HG02571 (cell line): ENCODE measurements at regions not wholly inside any gene's neighbourhood (a gene's known extent, or its start where the extent isn't known, plus 50 kb on each side); places are given as distances from the start of the nearest gene placed in this dataset.
A peak's percentile ranks its signal among the peaks of the same experiment; 100 is the strongest.
"Not testable (repeated sequence)": the region's sequence is repeated elsewhere in the genome, so short reads cannot be mapped to it uniquely, and the experiment has no call there.

Source experiments
- ATAC-seq: cut with Tn5 transposase; IDR thresholded peaks from one replicate; pipeline ENCODE4 v1.9.1; 2021; ENCODE audit warnings: mild to moderate bottlenecking, moderate library complexity; ENCODE audit not compliant: unreplicated experiment

DNA sequence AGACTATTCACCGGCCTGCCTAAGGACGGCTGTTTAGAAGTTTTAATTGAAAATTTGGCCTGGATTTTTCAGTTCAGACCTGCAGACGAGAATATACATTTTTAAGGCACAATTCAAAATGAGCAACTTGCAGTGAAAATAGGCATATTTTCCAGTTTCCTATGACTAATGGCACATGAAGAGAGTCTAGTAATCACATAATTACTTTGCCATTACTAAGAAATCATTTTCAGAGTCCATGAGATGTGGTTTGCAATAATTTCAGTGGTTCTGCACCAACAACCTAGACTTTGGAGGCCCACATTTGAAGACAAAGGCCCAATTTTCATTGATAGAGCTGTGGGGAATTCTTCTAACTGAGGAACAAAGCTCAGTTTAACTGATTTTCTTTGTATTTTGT, 205.3 kb downstream of the SOX2 start:
- ATAC-seq = no peak

DNA sequence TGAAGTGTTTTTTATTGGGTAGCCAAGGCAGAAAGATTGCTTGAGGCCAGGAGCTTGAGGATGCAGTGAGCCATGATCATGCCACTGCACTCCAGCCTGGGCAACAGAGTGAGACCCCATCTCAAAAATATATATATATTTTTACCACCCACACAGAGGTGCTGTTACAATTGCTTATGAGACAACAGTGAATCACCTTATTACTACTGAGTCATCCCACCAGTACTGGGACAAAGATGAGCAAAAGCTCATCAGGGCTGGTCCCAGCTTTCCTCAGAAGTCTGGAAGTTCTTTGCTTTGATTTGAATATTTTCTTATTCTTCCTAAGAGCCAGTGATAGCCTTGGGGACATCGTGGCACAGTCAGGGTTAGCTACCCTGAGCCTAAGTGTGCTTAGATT, 207.7 kb downstream of the SOX2 start:
- no peak for ATAC-seq

DNA sequence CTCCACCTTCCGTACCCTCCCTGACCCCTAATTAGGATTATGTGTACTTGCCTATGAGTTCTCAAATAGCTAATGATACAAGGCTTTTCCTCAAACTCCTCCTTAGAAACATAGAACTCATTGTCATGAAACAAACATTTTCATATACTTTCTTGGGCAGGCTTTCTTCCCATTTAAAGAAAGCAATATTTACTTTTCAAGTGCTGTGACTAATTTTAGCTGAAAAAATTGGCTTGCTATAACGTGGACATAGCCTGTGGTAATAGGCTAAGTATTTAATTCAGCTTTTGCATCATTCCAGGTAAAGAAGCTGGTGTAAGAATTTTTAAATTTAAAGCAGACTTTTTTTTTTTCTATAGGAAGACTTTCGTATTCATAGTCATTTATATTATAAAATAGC, 208.7 kb downstream of the SOX2 start:
- no peak for ATAC-seq

DNA sequence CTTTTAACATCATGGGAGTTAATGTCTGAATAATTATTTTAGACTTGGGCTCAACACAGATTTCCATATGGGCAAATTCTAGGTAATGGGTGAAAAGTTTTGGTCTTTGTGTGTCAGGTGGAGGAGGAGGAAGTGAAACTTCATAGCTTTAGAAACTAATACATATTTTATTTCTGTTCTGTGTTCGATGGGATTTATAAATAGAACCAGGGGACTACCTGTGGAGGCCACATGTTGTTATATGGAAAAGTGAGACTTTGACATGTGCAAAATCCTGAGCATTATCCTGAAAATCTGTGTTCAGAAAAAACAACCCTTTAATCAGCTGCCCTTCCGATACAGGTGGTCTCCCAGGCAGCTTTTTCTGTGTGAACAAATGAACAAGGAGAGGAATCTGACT, 209.5 kb downstream of the SOX2 start:
- peak; percentile 98 for ATAC-seq

DNA sequence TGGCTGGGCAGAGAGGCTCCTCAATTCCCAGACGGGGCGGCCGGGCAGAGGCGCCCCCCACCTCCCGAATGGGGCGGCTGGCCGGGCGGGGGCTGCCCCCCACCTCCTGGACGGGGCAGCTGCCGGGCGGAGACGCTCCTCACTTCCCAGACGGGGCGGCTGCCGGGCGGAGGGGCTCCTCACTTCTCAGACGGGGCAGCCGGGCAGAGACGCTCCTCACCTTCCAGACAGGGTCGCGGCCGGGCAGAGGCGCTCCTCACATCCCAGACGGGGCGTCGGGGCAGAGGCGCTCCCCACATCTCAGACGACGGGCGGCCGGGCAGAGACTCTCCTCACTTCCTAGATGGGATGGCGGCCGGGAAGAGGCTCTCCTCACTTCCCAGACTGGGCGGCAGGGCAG, 214.1 kb downstream of the SOX2 start:
- ATAC-seq = not testable (repeated sequence)

DNA sequence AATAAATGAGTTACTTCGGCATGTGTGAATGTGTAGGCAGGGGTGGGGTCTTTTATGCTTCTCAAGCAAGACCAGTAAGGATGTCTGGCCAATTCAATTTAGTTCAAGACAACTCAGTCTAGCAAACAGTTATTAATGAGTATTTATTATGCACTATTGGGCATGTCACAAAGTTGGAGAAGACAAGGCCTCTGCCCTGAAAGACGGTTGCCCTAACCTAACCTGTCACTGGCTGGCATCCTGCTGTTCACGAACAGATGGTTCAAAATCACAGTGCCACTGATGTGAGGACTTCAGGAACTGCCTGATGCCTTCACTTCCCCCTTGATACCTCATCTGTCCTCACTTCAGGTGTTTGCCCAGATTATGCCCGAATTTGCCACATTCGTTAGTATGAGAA, 217.8 kb downstream of the SOX2 start:
- ATAC-seq = no peak

DNA sequence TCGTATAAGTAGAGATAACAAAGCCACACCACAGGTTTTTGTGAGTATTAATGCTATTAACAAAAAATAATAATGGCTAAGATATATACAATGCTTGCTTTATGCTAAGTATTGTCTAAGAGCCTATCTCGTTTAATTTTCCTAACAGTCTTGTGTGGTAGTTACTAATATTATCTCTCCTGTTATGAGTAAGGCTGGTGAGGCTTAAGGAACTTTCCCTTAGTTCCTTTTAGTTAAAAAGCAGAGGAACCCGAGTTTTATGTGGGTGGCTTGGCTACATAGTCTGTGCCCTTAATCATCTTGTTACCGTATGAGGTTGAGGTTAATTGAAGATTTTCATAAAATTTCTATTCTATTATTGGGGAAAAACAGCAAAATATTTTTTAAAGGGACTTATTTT, 218.4 kb downstream of the SOX2 start:
- ATAC-seq = no peak

DNA sequence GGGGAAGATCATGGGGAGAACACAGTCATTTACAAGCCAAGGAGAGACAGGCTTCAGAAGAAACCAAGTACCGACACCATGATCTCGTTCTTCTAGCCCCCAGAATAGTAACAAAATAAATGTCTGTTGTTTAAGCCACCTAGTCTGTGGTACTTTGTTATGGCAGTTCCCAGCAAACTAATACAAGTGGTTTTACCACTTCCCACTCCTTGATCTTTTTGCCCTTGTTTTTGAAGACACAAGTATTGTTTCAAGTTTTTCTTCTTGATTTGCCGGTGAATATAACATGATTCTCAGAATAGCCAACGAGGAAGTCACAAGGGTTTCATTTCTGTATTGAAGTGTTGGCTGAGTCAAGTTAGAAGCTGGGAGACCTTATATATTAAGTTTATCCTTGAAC, 220.3 kb downstream of the SOX2 start:
- ATAC-seq = peak; percentile 68

DNA sequence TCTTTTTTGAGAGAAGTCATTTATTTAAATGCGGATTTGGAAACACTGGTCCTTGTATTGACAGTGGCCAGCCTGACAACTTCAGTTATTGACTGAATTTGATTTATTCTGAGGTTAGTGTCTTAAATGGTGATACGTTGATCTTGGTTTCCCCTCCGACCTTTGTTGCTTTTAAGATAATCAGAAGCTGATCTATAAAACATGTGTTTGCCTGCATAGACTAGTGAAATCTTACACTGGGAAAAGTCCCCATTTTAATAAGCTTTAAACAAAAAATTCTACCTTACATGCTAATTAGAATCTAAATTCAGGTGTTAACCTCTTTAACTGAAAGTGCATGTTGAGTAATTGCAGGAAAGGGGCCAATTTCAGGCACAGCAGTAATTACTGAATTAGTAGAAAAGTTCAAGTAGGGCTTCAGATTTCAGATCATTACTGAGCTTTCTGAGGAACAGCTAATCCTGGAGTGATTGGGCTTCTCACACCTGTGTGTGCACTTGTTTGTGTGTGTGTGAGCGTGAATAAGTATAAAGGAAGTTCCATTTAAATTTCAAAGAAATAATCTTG, 221.4 kb downstream of the SOX2 start:
- ATAC-seq = no peak

DNA sequence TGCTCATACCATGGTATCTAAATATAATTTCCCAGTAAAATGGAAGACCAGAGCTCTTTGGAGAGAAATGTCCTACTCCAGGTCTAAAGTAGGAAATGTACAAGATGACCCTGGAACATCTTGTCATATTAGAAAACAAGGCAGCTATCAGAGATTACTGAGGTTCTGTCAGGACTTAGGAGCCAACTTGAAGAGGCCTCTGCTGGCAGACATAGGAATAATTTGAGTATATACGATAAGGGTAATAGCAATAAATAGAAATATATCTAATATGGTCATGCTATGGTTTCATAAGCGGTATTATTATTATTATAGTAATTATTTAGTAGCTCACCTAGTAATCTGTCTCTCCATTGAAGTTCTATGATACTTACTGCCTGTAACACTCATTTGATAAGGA, 224.2 kb downstream of the SOX2 start:
- no peak for ATAC-seq

DNA sequence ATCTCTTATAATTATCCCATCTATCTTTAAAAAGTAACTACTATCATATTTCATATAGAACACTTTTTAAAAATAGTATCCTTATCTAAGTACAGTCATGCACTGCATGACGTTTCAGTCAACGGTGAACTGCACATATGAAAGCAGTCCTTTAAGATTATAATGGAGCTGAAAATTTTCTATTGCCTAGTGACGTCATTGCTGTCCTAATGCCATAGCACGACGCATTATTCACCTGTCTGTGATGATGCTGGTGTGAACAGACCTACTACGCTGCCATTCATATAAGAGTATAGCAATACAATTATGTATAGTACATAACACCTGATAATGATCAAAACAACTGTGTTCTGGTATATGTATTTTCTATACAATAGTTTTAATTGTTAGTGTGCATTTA, 225.0 kb downstream of the SOX2 start:
- ATAC-seq = no peak

DNA sequence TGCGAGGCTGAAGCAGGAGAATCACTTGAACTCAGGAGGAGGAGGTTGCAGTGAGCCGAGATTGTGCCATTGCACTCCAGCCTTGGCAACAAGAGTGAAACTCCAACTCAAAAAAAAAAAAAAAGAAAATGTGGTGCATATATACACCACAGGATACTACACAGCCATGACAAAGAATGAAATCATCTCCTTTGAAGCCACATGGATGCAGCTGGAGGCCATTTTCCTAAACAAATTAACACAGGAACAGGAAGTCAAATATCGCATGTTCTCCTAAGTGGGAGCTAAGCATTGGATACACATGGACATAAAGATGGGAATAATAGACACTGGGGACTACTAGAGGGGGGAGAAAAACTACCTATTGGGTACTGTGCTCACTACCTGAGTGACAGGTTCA, 226.9 kb downstream of the SOX2 start:
- not testable (repeated sequence) for ATAC-seq

DNA sequence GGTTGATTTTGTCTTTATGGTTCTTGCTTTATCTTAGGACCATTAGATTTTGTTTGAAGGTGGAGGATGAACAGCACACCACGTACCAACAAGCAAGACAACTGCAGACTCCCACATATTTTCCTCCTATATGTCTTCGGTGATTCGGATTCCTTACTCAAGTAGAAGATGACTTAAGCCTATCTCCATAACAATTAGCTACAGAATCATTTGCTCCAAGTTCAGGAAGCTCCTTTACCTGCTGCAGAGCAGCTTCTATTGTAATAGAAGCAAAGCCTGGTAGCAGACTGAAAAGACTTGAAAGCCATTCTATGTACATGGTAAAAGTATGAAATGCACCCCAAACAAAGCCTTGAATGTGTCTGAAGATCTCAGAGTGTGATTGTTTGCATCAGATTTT, 229.0 kb downstream of the SOX2 start:
- ATAC-seq = no peak

DNA sequence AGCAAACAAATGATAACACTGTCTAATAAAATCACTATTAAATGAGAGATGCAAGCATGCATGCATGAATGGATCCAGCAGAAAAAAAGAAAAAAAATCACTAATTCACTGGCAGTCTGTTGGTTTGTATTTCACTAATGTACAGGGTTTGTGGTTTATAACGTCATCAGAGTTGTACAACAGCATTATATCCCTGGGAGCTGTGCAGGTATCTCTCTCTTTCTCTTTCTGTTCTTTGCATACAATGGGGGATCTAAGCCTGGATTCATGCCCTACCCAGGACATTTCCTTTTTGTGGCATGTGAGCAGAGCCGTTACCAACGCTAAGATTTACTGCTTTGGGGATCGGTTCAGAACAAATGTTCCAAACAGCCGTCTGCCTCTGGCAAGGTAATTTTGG, 229.5 kb downstream of the SOX2 start:
- peak; percentile 48 for ATAC-seq

DNA sequence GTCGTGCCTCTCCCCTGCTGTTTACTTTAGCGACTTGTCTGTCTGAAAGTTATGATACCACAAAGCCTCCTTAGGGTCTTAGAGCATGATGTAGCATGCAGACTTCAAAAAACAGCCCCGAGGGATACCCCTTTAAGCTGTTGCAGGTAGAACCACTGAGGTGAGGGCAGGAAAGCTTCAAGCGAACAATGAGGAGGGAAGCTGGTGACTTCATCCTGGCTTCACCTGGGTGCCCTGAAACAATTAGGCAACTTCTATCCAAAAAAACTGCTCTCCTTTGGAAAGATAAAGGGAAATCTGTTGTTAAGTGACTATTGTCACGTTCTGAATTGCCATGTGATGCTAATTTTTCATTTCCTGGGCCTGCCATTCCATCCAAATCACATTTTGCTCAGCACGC, 231.6 kb downstream of the SOX2 start:
- ATAC-seq = no peak

DNA sequence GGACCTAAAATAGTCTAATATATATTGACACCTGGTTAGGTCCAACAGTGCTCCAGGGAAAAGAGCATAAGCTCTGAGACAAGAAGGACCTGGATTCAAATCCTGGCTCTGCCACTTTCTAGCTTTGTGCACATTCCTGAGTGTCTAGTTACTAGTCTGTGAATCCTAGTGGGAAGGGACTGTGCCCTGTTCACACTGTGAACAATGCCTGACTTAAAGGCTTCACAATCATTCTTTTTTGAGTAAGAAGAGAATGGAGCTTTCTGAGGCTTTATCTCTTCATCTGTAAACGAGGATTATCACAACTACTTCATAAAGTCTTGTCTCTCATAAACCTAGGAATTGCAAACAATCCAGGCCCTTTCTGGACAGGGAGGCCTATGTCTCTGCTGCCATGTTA, 235.9 kb downstream of the SOX2 start:
- no peak for ATAC-seq

DNA sequence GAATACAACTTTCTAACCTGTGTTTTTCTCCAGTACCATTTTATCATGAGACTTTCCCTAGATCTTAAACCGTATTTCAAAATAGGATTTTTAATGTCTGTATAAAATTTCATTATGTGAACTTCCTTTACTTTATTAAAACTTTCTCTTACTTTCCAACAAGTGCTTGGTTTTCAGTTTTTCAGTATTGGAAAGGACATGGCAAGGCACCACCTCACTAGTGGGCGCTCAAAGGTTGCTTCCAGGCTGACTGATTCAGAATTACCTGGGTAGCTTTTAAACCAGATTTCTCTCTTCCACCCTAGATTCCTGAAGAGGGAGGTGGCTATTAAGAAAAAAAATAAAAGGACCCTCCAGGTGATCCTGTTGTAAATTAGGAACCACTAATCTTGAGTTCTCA, 236.6 kb downstream of the SOX2 start:
- no peak for ATAC-seq

DNA sequence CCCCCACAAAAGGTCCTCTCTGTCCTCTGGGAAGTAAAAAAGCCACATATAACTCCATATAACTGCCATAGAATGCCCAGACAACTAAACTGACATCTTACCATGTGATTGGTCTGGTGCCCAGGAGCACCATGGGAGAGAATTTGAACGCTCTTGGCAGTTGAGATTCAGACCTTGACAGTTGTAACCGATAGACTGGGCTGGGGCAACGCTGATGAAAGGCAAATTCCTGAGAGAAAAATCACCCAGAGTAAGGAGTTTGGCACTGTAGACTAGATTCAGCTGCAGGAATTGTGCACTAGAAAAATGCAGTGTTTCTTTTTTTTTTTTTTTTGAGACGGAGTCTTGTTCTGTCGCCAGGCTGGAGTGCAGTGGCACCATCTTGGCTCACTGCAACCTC, 240.5 kb downstream of the SOX2 start:
- ATAC-seq = no peak

DNA sequence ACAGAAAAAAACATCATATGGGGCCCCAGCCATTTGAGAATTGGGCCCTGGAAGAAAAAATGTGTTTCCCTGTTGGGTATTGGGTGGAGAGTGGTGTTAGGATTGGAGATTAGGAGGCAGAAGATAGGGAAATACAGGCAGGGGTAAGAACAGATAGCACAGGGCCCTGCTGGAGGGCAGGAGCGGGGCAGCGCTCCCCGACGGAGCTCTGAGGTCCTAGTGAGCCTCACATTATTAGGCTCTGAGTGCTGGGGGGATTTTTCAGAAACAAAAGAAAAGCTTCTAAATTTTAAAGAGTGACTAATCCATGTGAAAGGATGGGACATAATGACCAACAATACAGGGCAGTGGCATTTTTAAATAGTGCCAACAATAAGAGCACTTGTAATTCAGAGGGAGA, 241.2 kb downstream of the SOX2 start:
- no peak for ATAC-seq

DNA sequence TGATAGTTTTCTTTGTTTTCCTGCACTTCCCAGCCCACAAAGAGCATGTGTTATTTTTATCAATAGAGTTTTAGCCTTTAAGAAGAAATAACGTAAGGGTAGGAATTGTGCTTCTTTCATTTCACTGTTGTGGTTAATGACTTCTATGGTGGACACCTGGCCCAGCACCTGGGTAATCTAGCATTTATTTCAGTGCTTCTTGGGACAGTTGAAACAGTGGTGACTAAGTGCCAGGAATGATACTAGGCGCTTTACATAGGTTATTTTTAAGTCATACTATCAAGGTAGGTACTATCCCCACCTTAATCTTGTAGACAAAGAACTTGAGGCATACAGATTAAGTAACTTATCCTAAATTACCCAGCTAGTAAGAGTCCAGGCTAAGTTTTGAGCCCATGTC, 243.8 kb downstream of the SOX2 start:
- peak; percentile 77 for ATAC-seq

DNA sequence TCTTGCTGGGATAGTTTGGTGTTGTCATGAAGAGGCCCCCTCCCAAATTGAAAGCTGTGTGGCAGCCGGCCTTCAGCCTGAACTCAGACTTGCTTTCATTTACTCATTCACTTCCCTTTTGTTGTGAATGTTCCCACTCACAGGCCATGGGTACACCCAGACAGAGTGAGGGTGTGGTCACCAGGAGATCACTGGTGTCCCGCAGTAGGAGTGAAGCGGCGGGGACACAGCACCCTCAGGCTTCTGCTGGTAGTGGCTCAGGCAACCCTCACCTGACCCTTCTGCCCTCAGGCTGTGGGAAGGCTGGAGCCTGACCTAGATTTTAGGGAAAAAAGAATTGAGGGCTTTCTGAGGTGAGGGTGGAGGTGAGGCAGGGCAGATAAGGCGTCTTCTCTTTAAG, 244.4 kb downstream of the SOX2 start:
- ATAC-seq = peak; percentile 31

DNA sequence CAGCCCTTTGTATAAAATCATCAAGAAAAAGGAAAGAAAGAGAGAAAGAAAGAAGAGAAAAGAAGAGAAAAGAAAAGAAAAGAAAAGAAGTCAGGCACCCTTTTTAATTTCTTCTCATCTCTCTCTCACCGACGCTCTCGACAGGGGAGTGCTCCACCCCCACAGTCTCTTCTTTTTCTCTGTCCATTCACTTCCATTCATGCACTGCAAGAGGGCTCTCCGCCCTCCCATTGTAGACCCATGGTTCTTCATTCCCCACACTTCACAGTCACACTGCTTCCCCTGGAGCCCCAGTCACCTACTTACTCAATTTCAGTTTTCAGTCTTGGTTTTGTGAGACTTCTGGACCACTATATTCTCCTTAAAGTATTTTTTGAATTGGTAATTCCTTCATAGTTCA, 254.7 kb downstream of the SOX2 start:
- ATAC-seq = no peak

DNA sequence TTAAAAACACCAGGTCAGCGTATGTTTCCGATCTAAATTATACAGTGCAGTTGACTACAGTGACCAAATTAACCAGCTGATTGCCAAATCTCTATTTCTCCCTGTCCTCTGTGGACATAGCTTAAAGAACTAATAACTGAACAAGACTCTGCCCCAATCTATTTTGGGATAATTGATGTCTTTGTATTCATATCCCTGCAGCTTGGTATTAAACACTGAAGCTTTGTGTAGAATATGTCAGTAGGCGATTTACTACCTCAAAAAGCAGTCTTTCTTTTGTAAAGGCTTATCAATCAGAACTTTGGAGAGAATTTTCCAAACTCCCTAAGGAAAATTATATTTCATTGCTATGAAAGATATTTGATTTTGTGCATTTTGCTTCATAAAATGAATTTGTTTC, 258.2 kb downstream of the SOX2 start:
- no peak for ATAC-seq

DNA sequence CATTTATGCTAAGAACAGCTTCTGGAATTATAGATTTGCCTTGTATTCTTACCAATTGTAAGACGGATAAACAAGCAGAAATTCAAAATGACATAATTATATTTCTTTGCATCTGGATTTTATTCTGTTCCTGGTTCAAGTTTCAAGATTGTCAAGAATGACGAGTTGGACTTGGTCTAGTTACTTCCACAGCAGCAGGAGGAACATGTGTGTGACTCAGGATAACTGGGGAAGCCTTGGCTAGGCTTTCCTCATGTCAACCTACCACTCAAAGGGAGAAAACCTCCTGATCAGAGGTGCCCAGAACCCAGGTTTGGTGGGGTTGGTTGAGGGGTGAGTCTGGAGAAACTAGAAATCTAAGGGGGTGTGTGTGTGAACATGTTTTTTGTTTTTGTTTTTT, 259.7 kb downstream of the SOX2 start:
- ATAC-seq = no peak
